ENCODE measurements at regions not wholly inside any gene's neighbourhood (a gene's known extent, or its start where the extent isn't known, plus 50 kb on each side); places are given as distances from the start of the nearest gene placed in this dataset.

- Histone ChIP-seq H3K27ac (no peak overlapping the region), H3K36me3 (no peaks in the 10 kb centered on the region), H3K9me3 (no peaks in the 10 kb centered on the region), H3K4me3 (no peak overlapping the region), H3K27me3 (no peaks in the 10 kb centered on the region), H3K4me1 (no peaks in the 10 kb centered on the region)
- TF ChIP-seq, protein P1, sequence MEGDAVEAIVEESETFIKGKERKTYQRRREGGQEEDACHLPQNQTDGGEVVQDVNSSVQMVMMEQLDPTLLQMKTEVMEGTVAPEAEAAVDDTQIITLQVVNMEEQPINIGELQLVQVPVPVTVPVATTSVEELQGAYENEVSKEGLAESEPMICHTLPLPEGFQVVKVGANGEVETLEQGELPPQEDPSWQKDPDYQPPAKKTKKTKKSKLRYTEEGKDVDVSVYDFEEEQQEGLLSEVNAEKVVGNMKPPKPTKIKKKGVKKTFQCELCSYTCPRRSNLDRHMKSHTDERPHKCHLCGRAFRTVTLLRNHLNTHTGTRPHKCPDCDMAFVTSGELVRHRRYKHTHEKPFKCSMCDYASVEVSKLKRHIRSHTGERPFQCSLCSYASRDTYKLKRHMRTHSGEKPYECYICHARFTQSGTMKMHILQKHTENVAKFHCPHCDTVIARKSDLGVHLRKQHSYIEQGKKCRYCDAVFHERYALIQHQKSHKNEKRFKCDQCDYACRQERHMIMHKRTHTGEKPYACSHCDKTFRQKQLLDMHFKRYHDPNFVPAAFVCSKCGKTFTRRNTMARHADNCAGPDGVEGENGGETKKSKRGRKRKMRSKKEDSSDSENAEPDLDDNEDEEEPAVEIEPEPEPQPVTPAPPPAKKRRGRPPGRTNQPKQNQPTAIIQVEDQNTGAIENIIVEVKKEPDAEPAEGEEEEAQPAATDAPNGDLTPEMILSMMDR (IDR thresholded peaks at IDR 0.05) = no peak
- no peak for TF ChIP-seq POLR2A (IDR thresholded peaks at IDR 0.05)
- no peak for TF ChIP-seq POLR2AphosphoS5 (IDR thresholded peaks at IDR 0.05)
- intact Hi-C loops (cut with DNase I; ENCODE audit: low total_unique reads) = no loop called here
- DNase-seq (ENCODE audit: low spot score in 2 of 2) = no peak
These were observed 1443.7 kb upstream of the CADM2 start for GRCh38 chr3:83515123-83515522.

DNA sequence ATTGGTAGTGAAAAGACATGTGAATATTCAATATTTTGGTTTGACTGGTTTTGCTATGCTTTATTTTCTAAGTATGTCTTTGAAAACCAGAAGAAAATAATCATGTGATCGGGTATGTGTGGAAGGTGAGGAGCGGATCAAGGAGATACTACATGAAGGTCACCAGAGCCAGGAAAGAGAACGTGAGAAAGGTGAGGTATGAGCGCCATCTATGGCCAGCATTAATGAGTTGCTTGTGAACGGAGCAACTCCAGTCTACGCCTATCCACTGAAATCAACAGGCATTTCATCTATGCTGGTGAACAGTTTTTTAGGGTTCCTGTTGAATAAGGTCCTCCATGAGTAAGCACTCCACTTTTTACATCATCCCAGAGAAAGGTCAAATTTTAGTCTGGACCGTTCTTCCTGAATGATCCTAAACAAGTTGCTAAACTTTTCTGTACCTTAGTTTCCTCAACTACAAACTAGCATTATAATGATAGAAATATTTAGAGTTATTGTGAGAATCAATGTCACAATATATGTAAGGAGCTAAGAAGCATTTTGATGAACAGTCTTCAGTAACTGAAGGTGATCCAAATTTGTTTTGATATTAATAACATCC lies 1435.2 kb upstream of the CADM2 start:
- H3K27me3 ChIP-seq = no peaks in the 10 kb centered on the region
- intact Hi-C loops (cut with DNase I; ENCODE audit: low total_unique reads) = no loop called here
- no peaks in the 10 kb centered on the region for H3K4me1 ChIP-seq
- H3K4me3 ChIP-seq = no peak overlapping the region
- no peaks in the 10 kb centered on the region for H3K36me3 ChIP-seq
- H3K27ac ChIP-seq = no peak overlapping the region
- no peak for TF ChIP-seq POLR2AphosphoS5 (IDR thresholded peaks at IDR 0.05)
- TF ChIP-seq POLR2A (IDR thresholded peaks at IDR 0.05) = no peak
- TF ChIP-seq, protein P1 (IDR thresholded peaks at IDR 0.05) = peak in 2 of 3 donors; percentile 41 to 61
- DNase-seq (ENCODE audit: low spot score in 2 of 2) = no peak
- no peaks in the 10 kb centered on the region for H3K9me3 ChIP-seq

- DNase-seq (ENCODE audit: low spot score in 2 of 2) = no peak
- H3K4me3 ChIP-seq = no peak overlapping the region
- no peaks in the 10 kb centered on the region for H3K4me1 ChIP-seq
- no peak overlapping the region for H3K27ac ChIP-seq
- intact Hi-C loops (cut with DNase I; ENCODE audit: low total_unique reads) = no loop called here
- no peaks in the 10 kb centered on the region for H3K36me3 ChIP-seq
- H3K27me3 ChIP-seq = no peaks in the 10 kb centered on the region
- TF ChIP-seq POLR2A (IDR thresholded peaks at IDR 0.05) (no peak), POLR2AphosphoS5 (IDR thresholded peaks at IDR 0.05) (no peak)
- TF ChIP-seq, protein P1 (IDR thresholded peaks at IDR 0.05) = no peak
- H3K9me3 ChIP-seq = no peaks in the 10 kb centered on the region
These were observed 1433.9 kb upstream of the CADM2 start for GRCh38 chr3:83524901-83525300.

DNA sequence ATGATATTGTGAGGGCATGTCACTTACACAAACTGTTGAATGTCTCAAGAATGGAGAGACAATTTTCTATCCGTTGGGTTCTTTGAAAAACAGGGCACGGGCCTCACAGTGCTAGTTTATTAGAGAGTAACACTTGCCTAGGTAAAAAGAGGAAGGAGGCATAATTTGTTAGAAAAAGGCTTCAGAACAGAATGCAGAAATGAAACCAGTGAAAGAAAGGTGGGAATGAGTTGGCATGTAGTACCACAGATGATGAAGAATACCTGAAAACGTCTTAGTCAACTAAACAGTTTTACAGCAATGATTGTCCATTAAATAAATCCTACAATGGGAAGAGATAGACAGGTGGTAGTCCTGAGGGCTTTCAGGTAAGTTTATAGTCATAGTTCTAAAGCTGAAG lies 1399.7 kb upstream of the CADM2 start:
- Histone ChIP-seq H3K27me3 (no peaks in the 10 kb centered on the region), H3K9me3 (no peaks in the 10 kb centered on the region), H3K27ac (no peak overlapping the region), H3K4me1 (no peaks in the 10 kb centered on the region), H3K4me3 (no peak overlapping the region), H3K36me3 (no peaks in the 10 kb centered on the region)
- intact Hi-C loops (cut with DNase I; ENCODE audit: low total_unique reads) = no loop called here
- TF ChIP-seq POLR2A (IDR thresholded peaks at IDR 0.05) = no peak
- TF ChIP-seq POLR2AphosphoS5 (IDR thresholded peaks at IDR 0.05) = no peak
- TF ChIP-seq, protein P1 (IDR thresholded peaks at IDR 0.05) = no peak
- no peak for DNase-seq (ENCODE audit: low spot score in 2 of 2)

GRCh38 chr3:83567935-83568334 lies 1390.9 kb upstream of the CADM2 start:
- Histone ChIP-seq H3K9me3 (no peaks in the 10 kb centered on the region), H3K27me3 (no peaks in the 10 kb centered on the region), H3K27ac (no peak overlapping the region), H3K4me1 (no peaks in the 10 kb centered on the region), H3K36me3 (no peaks in the 10 kb centered on the region), H3K4me3 (no peak overlapping the region)
- intact Hi-C loops (cut with DNase I; ENCODE audit: low total_unique reads) = no loop called here
- no peak for DNase-seq (ENCODE audit: low spot score in 2 of 2)
- TF ChIP-seq POLR2AphosphoS5 (IDR thresholded peaks at IDR 0.05) = no peak

GRCh38 chr3:83581546-83581945 lies 1377.2 kb upstream of the CADM2 start:
- no peak for TF ChIP-seq POLR2A (IDR thresholded peaks at IDR 0.05)
- TF ChIP-seq POLR2AphosphoS5 (IDR thresholded peaks at IDR 0.05) = no peak
- intact Hi-C loops (cut with DNase I; ENCODE audit: low total_unique reads) = no loop called here
- no peak for DNase-seq (ENCODE audit: low spot score in 2 of 2)

More at GRCh38 chr3:83581546-83581945, 1377.2 kb upstream of the CADM2 start:
- H3K27ac ChIP-seq = no peak overlapping the region
- H3K9me3 ChIP-seq = no peaks in the 10 kb centered on the region
- H3K4me1 ChIP-seq = no peaks in the 10 kb centered on the region
- H3K4me3 ChIP-seq = no peak overlapping the region
- no peaks in the 10 kb centered on the region for H3K36me3 ChIP-seq
- no peaks in the 10 kb centered on the region for H3K27me3 ChIP-seq

All from breast epithelium (tissue), 4 donors.